Activated CD4-positive, alpha-beta memory T cell treated with anti-CD3 and anti-CD28 coated beads, Interleukin-2, amount 10 ng/mL, durations not matched to agents 7 days and 5 days (primary cell): ENCODE measurements at regions not wholly inside any gene's neighbourhood (a gene's known extent, or its start where the extent isn't known, plus 50 kb on each side); places are given as distances from the start of the nearest gene placed in this dataset.
A peak's percentile ranks its signal among the peaks of the same experiment; 100 is the strongest.

Experiments used
- CTCF ChIA-PET: fragments of 350-600 bp; sonication (Branson Sonifier 250); formaldehyde crosslinking; loops from one replicate; lab custom pipeline; 2021; ENCODE audit warnings: antibody characterized with exemption, inconsistent platforms; lab: Charles Lee
- POLR2A ChIA-PET: fragments of 350-600 bp; sonication (Branson Sonifier 250); formaldehyde crosslinking; loops from one replicate; lab custom pipeline; 2021; ENCODE audit warnings: antibody characterized with exemption; lab: Charles Lee
- DNase-seq: peaks from one replicate; pipeline ENCODE4 v3.0.0-alpha.2; 2020
- H3K27ac Mint-ChIP-seq: one replicate; pipeline ENCODE4 v1.8.0; 2021; ENCODE audit warnings: mild to moderate bottlenecking, mixed read lengths
- H3K27me3 Mint-ChIP-seq: one replicate; pipeline ENCODE4 v1.8.0; 2021; ENCODE audit warnings: mixed read lengths
- H3K36me3 Mint-ChIP-seq: one replicate; pipeline ENCODE4 v1.8.0; 2021; ENCODE audit warnings: low read depth, mixed read lengths
- H3K4me1 Mint-ChIP-seq: one replicate; pipeline ENCODE4 v1.8.0; 2021; ENCODE audit warnings: mixed read lengths
- H3K4me3 Mint-ChIP-seq: one replicate; pipeline ENCODE4 v1.8.0; 2021; ENCODE audit warnings: mild to moderate bottlenecking, mixed read lengths
- H3K9me3 Mint-ChIP-seq: one replicate; pipeline ENCODE4 v1.8.0; 2021; ENCODE audit warnings: mixed read lengths

- Mint-ChIP-seq H3K4me1 (peaks cover 56% of the 10 kb centered on the region), H3K36me3 (peaks cover 9% of the 10 kb centered on the region), H3K27me3 (no peaks in the 10 kb centered on the region), H3K4me3 (no peak overlapping the region), H3K9me3 (peaks cover 6% of the 10 kb centered on the region), H3K27ac (no peak overlapping the region)
- ChIA-PET CTCF (interaction anchor here (0.8 to 2.8 kb wide), 5 partner anchors 8 to 259 kb away, joined by 3 to 8 read pairs (median 4); no protein-coding TSS in a partner anchor), POLR2A (interaction anchor here (0.7 to 1.9 kb wide), 2 partner anchors 13 to 19 kb away, joined by 3 to 5 read pairs; no protein-coding TSS in a partner anchor)
- no peak for DNase-seq
Observed at GRCh38 chr6:137685798-137686375, 181.2 kb upstream of the TNFAIP3 start.

GRCh38 chr6:137687818-137688217 lies 179.2 kb upstream of the TNFAIP3 start:
- CTCF ChIA-PET = interaction anchor here (0.6 to 2.8 kb wide), 3 partner anchors 9 to 257 kb away, joined by 3 to 8 read pairs (median 5); no protein-coding TSS in a partner anchor
- H3K4me1 Mint-ChIP-seq = peaks cover 39% of the 10 kb centered on the region
- no peaks in the 10 kb centered on the region for H3K27me3 Mint-ChIP-seq

GRCh38 chr6:137688230-137688971 lies 178.7 kb upstream of the TNFAIP3 start:
- no peak for DNase-seq
- ChIA-PET POLR2A (interaction anchor here (0.9 to 2.2 kb wide), 3 partner anchors 7 to 31 kb away, joined by 3 to 8 read pairs (median 3); no protein-coding TSS in a partner anchor), CTCF (interaction anchor here (0.6 to 2.8 kb wide), 3 partner anchors 8 to 256 kb away, joined by 3 to 8 read pairs (median 5); no protein-coding TSS in a partner anchor)
- Mint-ChIP-seq H3K9me3 (peaks cover 5% of the 10 kb centered on the region), H3K27ac (peak overlapping the region; percentile 54), H3K27me3 (no peaks in the 10 kb centered on the region), H3K4me1 (peaks cover 36% of the 10 kb centered on the region), H3K4me3 (no peak overlapping the region), H3K36me3 (peaks cover 4% of the 10 kb centered on the region)

More at GRCh38 chr6:137687818-137688217, 179.2 kb upstream of the TNFAIP3 start:
- no peak overlapping the region for H3K4me3 Mint-ChIP-seq
- H3K9me3 Mint-ChIP-seq = peaks cover 5% of the 10 kb centered on the region
- no peak for DNase-seq
- H3K27ac Mint-ChIP-seq = peak overlapping the region; percentile 23
- peaks cover 6% of the 10 kb centered on the region for H3K36me3 Mint-ChIP-seq
- POLR2A ChIA-PET = interaction anchor here (0.9 to 2.2 kb wide), 3 partner anchors 10 to 30 kb away, joined by 3 to 8 read pairs (median 5); no protein-coding TSS in a partner anchor

GRCh38 chr6:137689377-137689776 lies 177.7 kb upstream of the TNFAIP3 start:
- CTCF ChIA-PET = no interaction called here
- POLR2A ChIA-PET = interaction anchor here (1.3 kb wide), 1 partner anchor 8 kb away, joined by 3 read pairs; no protein-coding TSS in a partner anchor
- peaks cover 30% of the 10 kb centered on the region for H3K4me1 Mint-ChIP-seq
- H3K4me3 Mint-ChIP-seq = no peak overlapping the region
- no peak overlapping the region for H3K27ac Mint-ChIP-seq
- H3K27me3 Mint-ChIP-seq = no peaks in the 10 kb centered on the region
- H3K9me3 Mint-ChIP-seq = peaks cover 5% of the 10 kb centered on the region
- peaks cover 4% of the 10 kb centered on the region for H3K36me3 Mint-ChIP-seq
- no peak for DNase-seq

GRCh38 chr6:137690034-137690433 lies 177.0 kb upstream of the TNFAIP3 start:
- Mint-ChIP-seq H3K4me3 (no peak overlapping the region), H3K4me1 (peaks cover 24% of the 10 kb centered on the region), H3K27ac (no peak overlapping the region), H3K36me3 (peaks cover 4% of the 10 kb centered on the region), H3K9me3 (peaks cover 5% of the 10 kb centered on the region), H3K27me3 (no peaks in the 10 kb centered on the region)
- no peak for DNase-seq
- POLR2A ChIA-PET = interaction anchor here (1.1 kb wide), 1 partner anchor 9 kb away, joined by 3 read pairs; no protein-coding TSS in a partner anchor
- CTCF ChIA-PET = no interaction called here

GRCh38 chr6:137690721-137691120 lies 176.3 kb upstream of the TNFAIP3 start:
- Mint-ChIP-seq H3K36me3 (peaks cover 7% of the 10 kb centered on the region), H3K27ac (no peak overlapping the region), H3K4me3 (no peak overlapping the region), H3K4me1 (peaks cover 27% of the 10 kb centered on the region), H3K9me3 (peaks cover 5% of the 10 kb centered on the region), H3K27me3 (no peaks in the 10 kb centered on the region)
- POLR2A ChIA-PET = interaction anchor here (1.1 kb wide), 1 partner anchor 9 kb away, joined by 3 read pairs; no protein-coding TSS in a partner anchor
- no peak for DNase-seq
- CTCF ChIA-PET = no interaction called here

GRCh38 chr6:137692308-137692707 lies 174.8 kb upstream of the TNFAIP3 start:
- peaks cover 3% of the 10 kb centered on the region for H3K36me3 Mint-ChIP-seq
- H3K9me3 Mint-ChIP-seq = peaks cover 3% of the 10 kb centered on the region
- no peak for DNase-seq
- no peaks in the 10 kb centered on the region for H3K27me3 Mint-ChIP-seq
- H3K4me1 Mint-ChIP-seq = peaks cover 32% of the 10 kb centered on the region
- ChIA-PET CTCF (no interaction called here), POLR2A (interaction anchor here (1.4 kb wide), 1 partner anchor 12 kb away, joined by 3 read pairs; no protein-coding TSS in a partner anchor)
- no peak overlapping the region for H3K4me3 Mint-ChIP-seq
- H3K27ac Mint-ChIP-seq = no peak overlapping the region

- DNase-seq = no peak
- H3K36me3 Mint-ChIP-seq = peaks cover 3% of the 10 kb centered on the region
- ChIA-PET POLR2A (interaction anchor here (1.4 kb wide), 1 partner anchor 12 kb away, joined by 3 read pairs; no protein-coding TSS in a partner anchor), CTCF (interaction anchor here (2.1 kb wide), 1 partner anchor 12 kb away, joined by 6 read pairs; no protein-coding TSS in a partner anchor)
- peaks cover 35% of the 10 kb centered on the region for H3K4me1 Mint-ChIP-seq
- no peak overlapping the region for H3K4me3 Mint-ChIP-seq
- H3K27me3 Mint-ChIP-seq = no peaks in the 10 kb centered on the region
- peaks cover 3% of the 10 kb centered on the region for H3K9me3 Mint-ChIP-seq
- no peak overlapping the region for H3K27ac Mint-ChIP-seq
Observed at GRCh38 chr6:137692806-137693205, 174.3 kb upstream of the TNFAIP3 start.

GRCh38 chr6:137693711-137694110 lies 173.3 kb upstream of the TNFAIP3 start:
- Mint-ChIP-seq H3K27ac (no peak overlapping the region), H3K4me1 (peaks cover 33% of the 10 kb centered on the region), H3K36me3 (peaks cover 3% of the 10 kb centered on the region), H3K4me3 (no peak overlapping the region), H3K27me3 (no peaks in the 10 kb centered on the region), H3K9me3 (peaks cover 4% of the 10 kb centered on the region)
- ChIA-PET CTCF (interaction anchor here (0.9 to 2.1 kb wide), 3 partner anchors 8 to 308 kb away, joined by 3 to 6 read pairs (median 3); no protein-coding TSS in a partner anchor), POLR2A (no interaction called here)
- no peak for DNase-seq

GRCh38 chr6:137696765-137697164 lies 170.3 kb upstream of the TNFAIP3 start:
- peaks cover 3% of the 10 kb centered on the region for H3K36me3 Mint-ChIP-seq
- no peak overlapping the region for H3K27ac Mint-ChIP-seq
- no peaks in the 10 kb centered on the region for H3K27me3 Mint-ChIP-seq
- ChIA-PET CTCF (interaction anchor here (0.7 to 4.1 kb wide), 12 partner anchors 9 to 382 kb away, joined by 3 to 24 read pairs (median 4); no protein-coding TSS in a partner anchor), POLR2A (interaction anchor here (0.9 to 3.5 kb wide), 5 partner anchors 16 to 170 kb away, joined by 3 to 12 read pairs (median 3); partner anchors contain the start of gene TNFAIP3)
- H3K9me3 Mint-ChIP-seq = peaks cover 4% of the 10 kb centered on the region
- no peak for DNase-seq
- peaks cover 51% of the 10 kb centered on the region for H3K4me1 Mint-ChIP-seq
- H3K4me3 Mint-ChIP-seq = no peak overlapping the region

GRCh38 chr6:137697267-137697938 lies 169.7 kb upstream of the TNFAIP3 start:
- DNase-seq = no peak
- Mint-ChIP-seq H3K27ac (peak overlapping the region; percentile 52), H3K36me3 (peaks cover 3% of the 10 kb centered on the region), H3K4me1 (peaks cover 53% of the 10 kb centered on the region), H3K9me3 (peaks cover 4% of the 10 kb centered on the region), H3K27me3 (no peaks in the 10 kb centered on the region), H3K4me3 (no peak overlapping the region)
- POLR2A ChIA-PET = interaction anchor here (0.9 to 3.5 kb wide), 7 partner anchors 11 to 170 kb away, joined by 3 to 12 read pairs (median 3); partner anchors contain the start of gene TNFAIP3
- CTCF ChIA-PET = interaction anchor here (0.7 to 4.1 kb wide), 18 partner anchors 9 to 383 kb away, joined by 3 to 24 read pairs (median 4); partner anchors contain the start of gene TNFAIP3

GRCh38 chr6:137698636-137699030 lies 168.4 kb upstream of the TNFAIP3 start:
- DNase-seq = no peak
- no peak overlapping the region for H3K4me3 Mint-ChIP-seq
- peaks cover 59% of the 10 kb centered on the region for H3K4me1 Mint-ChIP-seq
- ChIA-PET POLR2A (interaction anchor here (0.9 to 3.5 kb wide), 17 partner anchors 10 to 408 kb away, joined by 3 to 12 read pairs (median 5); partner anchors contain the start of genes OLIG3 and TNFAIP3), CTCF (interaction anchor here (0.8 to 4.1 kb wide), 16 partner anchors 8 to 410 kb away, joined by 3 to 24 read pairs (median 4); no protein-coding TSS in a partner anchor)
- no peaks in the 10 kb centered on the region for H3K27me3 Mint-ChIP-seq
- H3K9me3 Mint-ChIP-seq = peaks cover 2% of the 10 kb centered on the region
- peaks cover 3% of the 10 kb centered on the region for H3K36me3 Mint-ChIP-seq
- H3K27ac Mint-ChIP-seq = peak overlapping the region; percentile 94
